ENCODE measurements at regions not wholly inside any gene's neighbourhood (a gene's known extent, or its start where the extent isn't known, plus 50 kb on each side); places are given as distances from the start of the nearest gene placed in this dataset.

GRCh38 chr22:47783433-47784366, 1021.2 kb downstream of the TBC1D22A start:
- TF ChIP-seq POLR2AphosphoS5 (IDR thresholded peaks at IDR 0.05; ENCODE audit: borderline replicate concordance, low read depth, low read length): no peak
- no peak for TF ChIP-seq EZH2 (IDR thresholded peaks at IDR 0.05)
